ENCODE measurements at regions not wholly inside any gene's neighbourhood (a gene's known extent, or its start where the extent isn't known, plus 50 kb on each side); places are given as distances from the start of the nearest gene placed in this dataset.

DNA sequence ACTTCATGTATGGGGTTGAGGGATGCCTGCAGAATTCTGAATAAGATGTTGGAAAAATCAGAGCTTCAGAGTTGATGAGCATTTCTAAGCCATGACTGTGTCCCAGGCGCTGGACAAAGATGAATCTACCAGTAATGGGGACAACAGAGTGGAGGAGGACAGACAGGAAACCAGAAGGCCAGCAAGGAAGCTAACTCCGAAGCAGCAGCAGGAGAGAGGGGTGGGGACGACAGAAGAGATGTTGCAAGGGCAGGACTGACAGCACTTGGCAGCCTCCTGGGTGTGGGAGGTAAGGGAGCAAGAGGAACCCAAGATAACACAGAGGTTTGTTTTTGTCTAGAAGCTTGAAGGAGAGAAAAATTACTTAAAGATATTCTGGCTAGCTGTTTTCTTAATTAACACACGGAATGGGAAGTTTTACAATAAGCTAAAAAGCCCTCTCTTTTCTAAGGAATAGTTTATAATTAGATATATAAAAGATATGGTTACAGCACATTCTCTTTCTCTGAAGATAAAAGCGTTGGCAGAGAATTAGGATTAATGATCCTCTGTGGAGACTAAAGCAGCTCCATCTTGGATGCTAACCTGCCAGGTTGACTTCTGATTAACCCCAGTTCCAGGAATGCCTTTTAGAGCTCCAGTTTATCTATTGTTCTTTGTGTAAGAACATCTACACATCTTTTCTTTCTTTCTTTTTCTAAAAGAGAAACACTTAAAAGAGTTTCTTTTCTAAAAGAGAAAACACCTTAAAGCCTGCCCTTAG lies 92.7 kb downstream of the TENT5C start:
- H4K20me1 ChIP-seq (ENCODE audit: insufficient read depth), result no peaks in the 10 kb centered on the region
- H3K4me1 ChIP-seq (ENCODE audit: control insufficient read depth in 1 of 2, insufficient read depth in 2 of 2, low read depth in 1 of 2, low read length in 1 of 2), result peaks cover 0 to 10% of the 10 kb centered on the region in 2 experiments; a peak in 3 of 4 replicates
- no peak for DNase-seq
- WGBS (ENCODE audit: low lambda C conversion rate), result 63% methylated on average over 5 of the region's 5 CpGs
- CTCF ChIA-PET, result interaction anchor here (0.8 to 2.3 kb wide), 3 partner anchors 12 to 55 kb away, joined by 3 to 9 read pairs (median 3); no protein-coding TSS in a partner anchor
- no peaks in the 10 kb centered on the region for H3K9me2 ChIP-seq
- no peak overlapping the region for H2AFZ ChIP-seq (ENCODE audit: low read depth)
- peaks cover 3% of the 10 kb centered on the region for H3F3A ChIP-seq (replicated peaks; ENCODE audit: insufficient read depth)
- no peak overlapping the region for H3K4me2 ChIP-seq
- POLR2A ChIA-PET, result no interaction called here
- H3K27me3 ChIP-seq (ENCODE audit: insufficient read depth), result no peaks in the 10 kb centered on the region
- H3K36me3 ChIP-seq (replicated peaks in 1 of 2; ENCODE audit: control insufficient read depth in 1 of 2, insufficient read depth in 2 of 2, low read length in 1 of 2), result no peaks in the 10 kb centered on the region
- H3K79me2 ChIP-seq (ENCODE audit: insufficient read depth), result no peaks in the 10 kb centered on the region
- H3K9ac ChIP-seq, result no peak overlapping the region
- no peak overlapping the region; a peak in 1 of 4 replicates for H3K27ac ChIP-seq (ENCODE audit: low read depth in 2 of 2, low read length in 1 of 2)
- H3K9me3 ChIP-seq, result no peaks in the 10 kb centered on the region
- TF ChIP-seq, protein P1, sequence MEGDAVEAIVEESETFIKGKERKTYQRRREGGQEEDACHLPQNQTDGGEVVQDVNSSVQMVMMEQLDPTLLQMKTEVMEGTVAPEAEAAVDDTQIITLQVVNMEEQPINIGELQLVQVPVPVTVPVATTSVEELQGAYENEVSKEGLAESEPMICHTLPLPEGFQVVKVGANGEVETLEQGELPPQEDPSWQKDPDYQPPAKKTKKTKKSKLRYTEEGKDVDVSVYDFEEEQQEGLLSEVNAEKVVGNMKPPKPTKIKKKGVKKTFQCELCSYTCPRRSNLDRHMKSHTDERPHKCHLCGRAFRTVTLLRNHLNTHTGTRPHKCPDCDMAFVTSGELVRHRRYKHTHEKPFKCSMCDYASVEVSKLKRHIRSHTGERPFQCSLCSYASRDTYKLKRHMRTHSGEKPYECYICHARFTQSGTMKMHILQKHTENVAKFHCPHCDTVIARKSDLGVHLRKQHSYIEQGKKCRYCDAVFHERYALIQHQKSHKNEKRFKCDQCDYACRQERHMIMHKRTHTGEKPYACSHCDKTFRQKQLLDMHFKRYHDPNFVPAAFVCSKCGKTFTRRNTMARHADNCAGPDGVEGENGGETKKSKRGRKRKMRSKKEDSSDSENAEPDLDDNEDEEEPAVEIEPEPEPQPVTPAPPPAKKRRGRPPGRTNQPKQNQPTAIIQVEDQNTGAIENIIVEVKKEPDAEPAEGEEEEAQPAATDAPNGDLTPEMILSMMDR (IDR thresholded peaks at IDR 0.05), result no peak
- TF ChIP-seq JUND (IDR thresholded peaks at IDR 0.05) (no peak), GABPA (IDR thresholded peaks at IDR 0.05; ENCODE audit: low read depth) (no peak), FOXM1 (IDR thresholded peaks at IDR 0.05; ENCODE audit: low read depth) (no peak)
- TF ChIP-seq, protein P2, sequence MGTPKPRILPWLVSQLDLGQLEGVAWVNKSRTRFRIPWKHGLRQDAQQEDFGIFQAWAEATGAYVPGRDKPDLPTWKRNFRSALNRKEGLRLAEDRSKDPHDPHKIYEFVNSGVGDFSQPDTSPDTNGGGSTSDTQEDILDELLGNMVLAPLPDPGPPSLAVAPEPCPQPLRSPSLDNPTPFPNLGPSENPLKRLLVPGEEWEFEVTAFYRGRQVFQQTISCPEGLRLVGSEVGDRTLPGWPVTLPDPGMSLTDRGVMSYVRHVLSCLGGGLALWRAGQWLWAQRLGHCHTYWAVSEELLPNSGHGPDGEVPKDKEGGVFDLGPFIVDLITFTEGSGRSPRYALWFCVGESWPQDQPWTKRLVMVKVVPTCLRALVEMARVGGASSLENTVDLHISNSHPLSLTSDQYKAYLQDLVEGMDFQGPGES (IDR thresholded peaks at IDR 0.05; ENCODE audit: low read depth, low read length), result no peak
- H3K4me3 ChIP-seq (ENCODE audit: low read depth in 2 of 2, low read length in 1 of 2), result no peak overlapping the region

DNA sequence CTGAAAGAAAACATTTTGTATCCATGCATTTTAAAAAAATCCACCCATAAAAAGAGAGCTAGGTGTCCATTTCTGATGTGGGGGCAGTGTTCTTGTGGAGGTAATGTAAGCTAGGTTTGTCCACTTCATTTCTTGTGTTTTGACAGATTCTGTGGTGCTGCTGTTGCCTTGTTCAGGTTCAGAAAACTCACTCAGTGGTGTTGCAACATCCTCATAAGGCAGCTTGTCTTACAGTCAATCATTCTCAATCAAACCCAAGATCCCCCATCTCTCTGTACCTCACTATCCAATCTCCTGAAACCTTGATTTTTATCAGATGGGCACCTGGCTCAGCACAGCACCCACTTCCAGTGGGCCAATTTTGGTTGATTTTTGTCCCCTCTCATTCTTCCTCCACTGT lies 94.1 kb downstream of the TENT5C start:
- Histone ChIP-seq H3K27me3 (ENCODE audit: insufficient read depth) (no peaks in the 10 kb centered on the region), H3K4me1 (ENCODE audit: control insufficient read depth in 1 of 2, insufficient read depth in 2 of 2, low read depth in 1 of 2, low read length in 1 of 2) (peaks cover 0 to 10% of the 10 kb centered on the region in 2 experiments; a peak in 3 of 4 replicates), H3K4me2 (no peak overlapping the region), H3K9ac (no peak overlapping the region), H2AFZ (ENCODE audit: low read depth) (no peak overlapping the region), H3K27ac (ENCODE audit: low read depth in 2 of 2, low read length in 1 of 2) (no peak overlapping the region), H3K36me3 (replicated peaks in 1 of 2; ENCODE audit: control insufficient read depth in 1 of 2, insufficient read depth in 2 of 2, low read length in 1 of 2) (no peaks in the 10 kb centered on the region), H3K4me3 (ENCODE audit: low read depth in 2 of 2, low read length in 1 of 2) (no peak overlapping the region), H3K9me3 (no peaks in the 10 kb centered on the region), H3K79me2 (ENCODE audit: insufficient read depth) (no peaks in the 10 kb centered on the region), H4K20me1 (ENCODE audit: insufficient read depth) (no peaks in the 10 kb centered on the region), H3F3A (replicated peaks; ENCODE audit: insufficient read depth) (peaks cover 3% of the 10 kb centered on the region), H3K9me2 (no peaks in the 10 kb centered on the region)
- CTCF ChIA-PET, result interaction anchor here (1.1 to 1.3 kb wide), 2 partner anchors 11 to 165 kb away, joined by 3 to 4 read pairs; no protein-coding TSS in a partner anchor
- TF ChIP-seq POLR2AphosphoS5 (IDR thresholded peaks at IDR 0.05; ENCODE audit: low read depth, low read length), result no peak
- no peak for TF ChIP-seq FOSL2 (IDR thresholded peaks at IDR 0.05; ENCODE audit: borderline replicate concordance, low read depth)
- DNase-seq, result no peak
- POLR2A ChIA-PET, result no interaction called here

DNA sequence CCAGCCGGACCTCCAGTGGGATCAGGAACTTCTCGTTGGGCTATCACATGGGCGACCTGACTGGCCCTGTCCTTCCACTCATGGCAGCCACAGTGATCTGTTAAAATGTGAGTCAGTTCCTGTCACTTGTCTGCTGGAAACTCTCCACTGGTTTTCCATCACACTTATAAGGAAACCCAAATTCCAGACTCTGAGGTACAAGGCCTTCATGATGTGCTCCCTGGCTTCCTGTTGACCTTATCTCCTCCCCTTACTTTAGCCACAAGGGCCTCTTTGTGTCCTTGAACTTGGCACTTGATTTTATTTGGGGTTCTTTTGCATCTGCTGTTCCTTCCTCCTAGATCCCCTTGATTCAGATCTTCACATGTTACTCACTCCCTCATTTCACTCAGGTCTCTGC lies 96.8 kb downstream of the TENT5C start:
- H3F3A ChIP-seq (replicated peaks; ENCODE audit: insufficient read depth), result no peaks in the 10 kb centered on the region
- H4K20me1 ChIP-seq (ENCODE audit: insufficient read depth), result no peaks in the 10 kb centered on the region
- no peak overlapping the region for H3K4me3 ChIP-seq (ENCODE audit: low read depth in 2 of 2, low read length in 1 of 2)
- 64% methylated on average over 3 of the region's 3 CpGs for WGBS (ENCODE audit: low lambda C conversion rate)
- H3K4me2 ChIP-seq, result no peak overlapping the region
- ChIA-PET CTCF (interaction anchor here (1.1 to 1.3 kb wide), 2 partner anchors 13 to 51 kb away, joined by 3 read pairs; no protein-coding TSS in a partner anchor), POLR2A (no interaction called here)
- no peaks in the 10 kb centered on the region for H3K27me3 ChIP-seq (ENCODE audit: insufficient read depth)
- no peaks in the 10 kb centered on the region for H3K9me3 ChIP-seq
- no peak overlapping the region for H3K9ac ChIP-seq
- no peaks in the 10 kb centered on the region for H3K36me3 ChIP-seq (replicated peaks in 1 of 2; ENCODE audit: control insufficient read depth in 1 of 2, insufficient read depth in 2 of 2, low read length in 1 of 2)
- H3K4me1 ChIP-seq (ENCODE audit: control insufficient read depth in 1 of 2, insufficient read depth in 2 of 2, low read depth in 1 of 2, low read length in 1 of 2), result no peaks in the 10 kb centered on the region
- no peak overlapping the region for H3K27ac ChIP-seq (ENCODE audit: low read depth in 2 of 2, low read length in 1 of 2)
- no peak for DNase-seq
- no peaks in the 10 kb centered on the region for H3K79me2 ChIP-seq (ENCODE audit: insufficient read depth)
- TF ChIP-seq ELF1 (IDR thresholded peaks at IDR 0.05) (no peak), YY1 (IDR thresholded peaks at IDR 0.05; ENCODE audit: low read depth) (no peak), MXI1 (IDR thresholded peaks at IDR 0.05; ENCODE audit: low read depth, low read length) (no peak), TCF12 (IDR thresholded peaks at IDR 0.05) (no peak), RFX5 (IDR thresholded peaks at IDR 0.05; ENCODE audit: low read length) (no peak), NRF1 (IDR thresholded peaks at IDR 0.05; ENCODE audit: low read depth, low read length) (no peak), EP300 (IDR thresholded peaks at IDR 0.05; ENCODE audit: borderline replicate concordance in 1 of 2, low read depth in 1 of 2, low read length in 1 of 2) (no peak), TAF1 (IDR thresholded peaks at IDR 0.05; ENCODE audit: borderline replicate concordance, low read depth, low read length) (no peak), POLR2AphosphoS5 (IDR thresholded peaks at IDR 0.05; ENCODE audit: low read depth, low read length) (no peak), JUND (IDR thresholded peaks at IDR 0.05) (no peak), SIN3A (IDR thresholded peaks at IDR 0.05; ENCODE audit: borderline replicate concordance, low read depth, low read length) (no peak), MEF2A (IDR thresholded peaks at IDR 0.05; ENCODE audit: borderline replicate concordance, low read depth) (no peak)
- TF ChIP-seq, protein P2 (IDR thresholded peaks at IDR 0.05; ENCODE audit: low read depth, low read length), result no peak
- TF ChIP-seq, protein P3, sequence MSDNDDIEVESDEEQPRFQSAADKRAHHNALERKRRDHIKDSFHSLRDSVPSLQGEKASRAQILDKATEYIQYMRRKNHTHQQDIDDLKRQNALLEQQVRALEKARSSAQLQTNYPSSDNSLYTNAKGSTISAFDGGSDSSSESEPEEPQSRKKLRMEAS (IDR thresholded peaks at IDR 0.05; ENCODE audit: low read depth), result no peak
- H3K9me2 ChIP-seq, result no peaks in the 10 kb centered on the region
- H2AFZ ChIP-seq (ENCODE audit: low read depth), result no peak overlapping the region

All from SK-N-SH (cell line).